Renal cortex interstitium (tissue), 11 donors: ENCODE measurements at regions not wholly inside any gene's neighbourhood (a gene's known extent, or its start where the extent isn't known, plus 50 kb on each side); places are given as distances from the start of the nearest gene placed in this dataset.
"Not testable (repeated sequence)": the region's sequence is repeated elsewhere in the genome, so short reads cannot be mapped to it uniquely, and the experiment has no call there.

Experiments used
- DNase-seq, 11 donors: peaks; one replicate each; pipeline ENCODE4 v3.0.0-alpha.2; 2013; ENCODE audit warnings: low read depth in 9 of 11, low spot score in 4 of 11; ENCODE audit errors: extremely low read depth in 1 of 11

- DNase-seq = no peak
These were observed 244.4 kb upstream of the RAI14 start for GRCh38 chr5:34411470-34412346.

- DNase-seq = no peak
These were observed 243.4 kb upstream of the RAI14 start for GRCh38 chr5:34412736-34413135.

GRCh38 chr5:34415559-34416198 is 240.4 kb upstream of the RAI14 start:
- no peak for DNase-seq

- DNase-seq = no peak
These were observed 239.6 kb upstream of the RAI14 start for GRCh38 chr5:34416501-34417008.

GRCh38 chr5:34420191-34420590 is 235.9 kb upstream of the RAI14 start:
- DNase-seq = not testable (repeated sequence)

GRCh38 chr5:34436761-34437501 is 219.2 kb upstream of the RAI14 start:
- no peak for DNase-seq

GRCh38 chr5:34439601-34440000 is 216.5 kb upstream of the RAI14 start:
- no peak for DNase-seq

GRCh38 chr5:34441767-34442166 is 214.4 kb upstream of the RAI14 start:
- DNase-seq = not testable (repeated sequence)

- DNase-seq = no peak
These were observed 208.7 kb upstream of the RAI14 start for GRCh38 chr5:34447424-34447823.

- DNase-seq = no peak
These were observed 206.5 kb upstream of the RAI14 start for GRCh38 chr5:34449639-34450038.

- no peak for DNase-seq
These were observed 205.8 kb upstream of the RAI14 start for GRCh38 chr5:34450338-34450737.

GRCh38 chr5:34452170-34452828 is 203.8 kb upstream of the RAI14 start:
- peak in 2 of 11 donors; percentile 9 for DNase-seq

GRCh38 chr5:34455098-34455497 is 201.0 kb upstream of the RAI14 start:
- no peak for DNase-seq

GRCh38 chr5:34459908-34460307 is 196.2 kb upstream of the RAI14 start:
- no peak for DNase-seq

GRCh38 chr5:34460496-34460895 is 195.6 kb upstream of the RAI14 start:
- DNase-seq = no peak

- DNase-seq = no peak
These were observed 191.3 kb upstream of the RAI14 start for GRCh38 chr5:34464829-34465228.

- DNase-seq = peak in 1 of 11 donors; percentile 63
These were observed 190.8 kb upstream of the RAI14 start for GRCh38 chr5:34465301-34465700.

- not testable (repeated sequence) for DNase-seq
These were observed 189.4 kb upstream of the RAI14 start for GRCh38 chr5:34466519-34467388.
